ENCODE measurements at regions not wholly inside any gene's neighbourhood (a gene's known extent, or its start where the extent isn't known, plus 50 kb on each side); places are given as distances from the start of the nearest gene placed in this dataset.

DNA sequence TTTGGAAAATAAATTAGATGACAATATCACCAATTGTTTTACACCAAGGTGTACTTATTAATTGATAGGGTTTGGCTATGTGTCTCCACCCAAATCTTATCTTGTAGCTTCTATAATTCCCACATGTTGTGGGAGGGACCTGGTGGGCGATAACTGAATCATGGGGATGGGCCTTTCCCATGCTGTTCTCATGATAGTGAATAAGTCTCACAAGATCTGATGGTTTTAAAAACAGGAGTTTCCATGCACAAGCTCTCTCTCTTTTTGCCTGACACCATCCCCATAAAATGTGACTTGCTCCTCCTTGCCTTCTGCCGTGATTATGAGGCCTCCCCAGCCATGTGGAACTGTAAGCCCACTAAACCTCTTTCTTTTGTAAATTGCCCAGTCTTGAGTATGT is 131.0 kb upstream of the LMO4 start:
- no peak overlapping the region for H2AFZ ChIP-seq (ENCODE audit: low read length)
- no peak overlapping the region for H3K4me2 ChIP-seq (ENCODE audit: insufficient read depth, low read length)
- no peak for DNase-seq (ENCODE audit: insufficient read length, low spot score, missing footprints)
- no peak for TF ChIP-seq CTCF (IDR thresholded peaks at IDR 0.05; ENCODE audit: extremely low read depth, low read depth, low read length)
- no peaks in the 10 kb centered on the region for H3K4me1 ChIP-seq (ENCODE audit: insufficient read depth, low read length)
- no peak overlapping the region for H3K27ac ChIP-seq (ENCODE audit: low read depth, low read length)
- H3K4me3 ChIP-seq (ENCODE audit: insufficient read depth, low read length), result no peak overlapping the region
- H3K27me3 ChIP-seq (ENCODE audit: insufficient read depth, low read length), result peaks cover 4% of the 10 kb centered on the region
- no peaks in the 10 kb centered on the region for H3K36me3 ChIP-seq (ENCODE audit: insufficient read depth, low read length)
- no peaks in the 10 kb centered on the region for H4K20me1 ChIP-seq (ENCODE audit: insufficient read depth, low read length)
- H3K9me3 ChIP-seq (ENCODE audit: low read depth, low read length), result no peaks in the 10 kb centered on the region
- no peaks in the 10 kb centered on the region for H3K79me2 ChIP-seq (ENCODE audit: insufficient read depth, low read length)

DNA sequence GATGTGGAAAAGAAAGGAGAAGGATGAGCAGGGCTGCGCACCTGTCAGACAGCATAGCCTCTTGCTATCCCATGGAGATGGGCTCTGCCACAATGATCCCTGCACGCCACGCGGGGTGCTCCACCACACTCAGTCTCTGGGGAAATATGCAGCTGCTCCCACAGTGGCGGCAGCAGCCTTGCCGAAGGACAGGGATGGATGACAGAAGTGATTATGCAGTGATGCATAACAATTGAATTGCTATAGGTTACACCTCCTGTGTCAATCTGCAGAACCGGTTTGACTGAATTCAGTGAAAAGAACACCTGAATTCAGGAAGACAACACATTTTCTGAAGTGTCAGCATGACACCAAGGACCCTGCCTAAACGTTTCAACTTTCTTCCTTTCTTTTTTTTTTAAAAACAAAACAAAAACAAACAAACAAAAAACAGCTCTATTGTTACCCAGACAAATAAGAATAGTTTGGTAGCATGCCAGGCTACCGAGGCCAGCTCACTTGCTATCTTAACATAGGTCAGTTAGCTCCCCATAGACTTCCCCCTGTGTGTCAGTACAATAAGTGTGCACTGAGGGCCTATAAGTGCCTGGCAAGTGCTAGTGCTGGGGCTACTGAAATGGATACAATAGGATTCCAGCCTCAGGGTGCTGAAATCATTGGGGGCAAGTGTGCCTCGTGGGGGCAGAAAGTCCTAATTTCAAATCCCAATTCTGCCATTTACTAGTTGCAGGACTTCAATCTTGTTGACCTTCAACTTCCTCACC is 127.6 kb upstream of the LMO4 start:
- H3K4me3 ChIP-seq (ENCODE audit: insufficient read depth, low read length), result no peak overlapping the region
- H3K4me1 ChIP-seq (ENCODE audit: insufficient read depth, low read length), result peaks cover 14% of the 10 kb centered on the region
- no peaks in the 10 kb centered on the region for H3K9me3 ChIP-seq (ENCODE audit: low read depth, low read length)
- no peak for DNase-seq (ENCODE audit: insufficient read length, low spot score, missing footprints)
- no peaks in the 10 kb centered on the region for H3K79me2 ChIP-seq (ENCODE audit: insufficient read depth, low read length)
- H2AFZ ChIP-seq (ENCODE audit: low read length), result no peak overlapping the region
- H3K4me2 ChIP-seq (ENCODE audit: insufficient read depth, low read length), result no peak overlapping the region
- TF ChIP-seq CTCF (IDR thresholded peaks at IDR 0.05; ENCODE audit: extremely low read depth, low read depth, low read length), result no peak
- H3K27ac ChIP-seq (ENCODE audit: low read depth, low read length), result no peak overlapping the region
- no peaks in the 10 kb centered on the region for H4K20me1 ChIP-seq (ENCODE audit: insufficient read depth, low read length)
- H3K27me3 ChIP-seq (ENCODE audit: insufficient read depth, low read length), result peaks cover 4% of the 10 kb centered on the region
- no peaks in the 10 kb centered on the region for H3K36me3 ChIP-seq (ENCODE audit: insufficient read depth, low read length)

DNA sequence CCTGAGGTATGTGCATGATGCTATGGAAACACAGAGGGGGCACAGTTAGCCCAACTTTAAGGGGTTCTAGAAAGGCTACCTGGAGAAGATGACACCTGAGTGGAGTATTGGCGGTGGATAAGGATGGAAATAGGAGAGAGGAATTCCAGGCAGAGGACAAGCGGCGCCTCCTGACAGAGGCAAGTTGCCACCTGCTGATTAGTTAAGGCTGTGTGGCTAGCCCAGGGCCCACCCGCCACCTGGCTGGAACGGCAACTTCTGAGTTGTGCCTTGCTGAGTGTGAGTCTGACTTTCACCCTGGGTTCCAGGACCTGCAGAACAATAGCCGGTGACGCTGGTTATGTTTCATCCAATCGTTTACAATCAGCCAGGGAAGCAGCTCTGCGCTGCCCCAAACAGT is 126.9 kb upstream of the LMO4 start:
- H3K4me2 ChIP-seq (ENCODE audit: insufficient read depth, low read length), result no peak overlapping the region
- TF ChIP-seq CTCF (IDR thresholded peaks at IDR 0.05; ENCODE audit: extremely low read depth, low read depth, low read length), result no peak

DNA sequence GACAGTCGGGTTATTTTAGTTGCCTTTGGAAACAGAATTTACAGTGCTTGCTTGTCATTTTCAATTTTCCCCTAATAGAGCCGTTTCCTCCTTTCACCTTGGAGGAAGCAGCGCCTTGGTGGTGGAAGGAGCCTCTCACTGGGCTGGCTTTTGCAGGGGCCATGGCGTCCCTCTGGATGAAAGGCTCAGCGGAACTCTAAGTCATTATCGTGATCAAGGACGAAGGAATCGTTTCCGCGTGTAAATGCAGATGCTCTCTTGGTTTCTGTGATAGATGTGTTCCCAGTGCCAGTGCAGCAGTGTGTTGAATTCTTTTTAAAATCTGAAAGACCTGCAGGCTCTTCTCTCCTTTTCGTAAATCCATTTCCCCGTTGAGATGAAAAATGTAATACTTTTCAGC is 126.2 kb upstream of the LMO4 start:
- Histone ChIP-seq H3K4me3 (ENCODE audit: insufficient read depth, low read length) (no peak overlapping the region), H3K79me2 (ENCODE audit: insufficient read depth, low read length) (no peaks in the 10 kb centered on the region), H3K9me3 (ENCODE audit: low read depth, low read length) (no peaks in the 10 kb centered on the region), H3K4me1 (ENCODE audit: insufficient read depth, low read length) (peaks cover 14% of the 10 kb centered on the region), H3K27ac (ENCODE audit: low read depth, low read length) (no peak overlapping the region), H3K4me2 (ENCODE audit: insufficient read depth, low read length) (no peak overlapping the region), H3K36me3 (ENCODE audit: insufficient read depth, low read length) (no peaks in the 10 kb centered on the region), H4K20me1 (ENCODE audit: insufficient read depth, low read length) (no peaks in the 10 kb centered on the region), H3K27me3 (ENCODE audit: insufficient read depth, low read length) (peaks cover 7% of the 10 kb centered on the region), H2AFZ (ENCODE audit: low read length) (no peak overlapping the region)
- no peak for TF ChIP-seq CTCF (IDR thresholded peaks at IDR 0.05; ENCODE audit: extremely low read depth, low read depth, low read length)
- no peak for DNase-seq (ENCODE audit: insufficient read length, low spot score, missing footprints)

More for the DNA sequence above, 126.9 kb upstream of the LMO4 start:
- H3K27ac ChIP-seq (ENCODE audit: low read depth, low read length), result no peak overlapping the region
- H3K4me1 ChIP-seq (ENCODE audit: insufficient read depth, low read length), result peaks cover 14% of the 10 kb centered on the region
- no peak for DNase-seq (ENCODE audit: insufficient read length, low spot score, missing footprints)
- no peaks in the 10 kb centered on the region for H3K9me3 ChIP-seq (ENCODE audit: low read depth, low read length)
- no peak overlapping the region for H2AFZ ChIP-seq (ENCODE audit: low read length)
- H4K20me1 ChIP-seq (ENCODE audit: insufficient read depth, low read length), result no peaks in the 10 kb centered on the region
- H3K79me2 ChIP-seq (ENCODE audit: insufficient read depth, low read length), result no peaks in the 10 kb centered on the region
- H3K27me3 ChIP-seq (ENCODE audit: insufficient read depth, low read length), result peaks cover 7% of the 10 kb centered on the region
- H3K4me3 ChIP-seq (ENCODE audit: insufficient read depth, low read length), result no peak overlapping the region
- no peaks in the 10 kb centered on the region for H3K36me3 ChIP-seq (ENCODE audit: insufficient read depth, low read length)
